ENCODE measurements at regions not wholly inside any gene's neighbourhood (a gene's known extent, or its start where the extent isn't known, plus 50 kb on each side); places are given as distances from the start of the nearest gene placed in this dataset.
"Not testable (repeated sequence)": the region's sequence is repeated elsewhere in the genome, so short reads cannot be mapped to it uniquely, and the experiment has no call there.

GRCh38 chr1:60692031-60692430 lies 390.3 kb upstream of the NFIA start:
- peaks cover 0 to 17% (median 2%) of the 10 kb centered on the region in 5 experiments for H3K9me3 ChIP-seq (ENCODE audit: control extremely low read depth in 1 of 5, control insufficient read depth in 4 of 5, insufficient read depth in 2 of 5, low read depth in 1 of 5, low read length in 4 of 5)
- POLR2A ChIA-PET, result no interaction called here
- DNase-seq, result no peak
- H3K27me3 ChIP-seq (replicated peaks in 2 of 5; ENCODE audit: control insufficient read depth in 4 of 5, insufficient read depth in 5 of 5, low read length in 4 of 5), result no peaks in the 10 kb centered on the region
- no peaks in the 10 kb centered on the region for H3K4me1 ChIP-seq (ENCODE audit: control extremely low read depth in 1 of 4, control insufficient read depth in 4 of 4, insufficient read depth in 4 of 4, low read length in 3 of 4)
- no peak overlapping the region for H3K27ac ChIP-seq (ENCODE audit: insufficient read depth in 1 of 2, low read depth in 1 of 2, low read length in 2 of 2, poor library complexity in 1 of 2, severe bottlenecking in 2 of 2)
- H3K4me3 ChIP-seq (ENCODE audit: control insufficient read depth in 1 of 7, extremely low read depth in 1 of 7, insufficient read depth in 4 of 7, low read depth in 2 of 7, low read length in 6 of 7), result no peak overlapping the region
- no peaks in the 10 kb centered on the region for H3K36me3 ChIP-seq (ENCODE audit: control insufficient read depth in 4 of 4, insufficient read depth in 4 of 4, low read length in 3 of 4)
- CTCF ChIA-PET, result no interaction called here

- H3K27ac ChIP-seq (ENCODE audit: insufficient read depth in 1 of 2, low read depth in 1 of 2, low read length in 2 of 2, poor library complexity in 1 of 2, severe bottlenecking in 2 of 2); H3K27me3 ChIP-seq (replicated peaks in 2 of 5; ENCODE audit: control insufficient read depth in 4 of 5, insufficient read depth in 5 of 5, low read length in 4 of 5); H3K4me3 ChIP-seq (ENCODE audit: control insufficient read depth in 1 of 7, extremely low read depth in 1 of 7, insufficient read depth in 4 of 7, low read depth in 2 of 7, low read length in 6 of 7); H3K36me3 ChIP-seq (ENCODE audit: control insufficient read depth in 4 of 4, insufficient read depth in 4 of 4, low read length in 3 of 4); CTCF ChIA-PET; H3K4me1 ChIP-seq (ENCODE audit: control extremely low read depth in 1 of 4, control insufficient read depth in 4 of 4, insufficient read depth in 4 of 4, low read length in 3 of 4): not testable (repeated sequence)
- POLR2A ChIA-PET, result interaction anchor here (0.5 kb wide), 1 partner anchor 27 kb away, joined by 3 read pairs; no protein-coding TSS in a partner anchor
- peak; percentile 17 to 69 (median 39) for DNase-seq
- no CpG with 5 or more reads among the region's 2 CpGs for WGBS (ENCODE audit: insufficient coverage)
- peaks cover 0 to 10% (median 2%) of the 10 kb centered on the region in 5 experiments for H3K9me3 ChIP-seq (ENCODE audit: control extremely low read depth in 1 of 5, control insufficient read depth in 4 of 5, insufficient read depth in 2 of 5, low read depth in 1 of 5, low read length in 4 of 5)
Measured at GRCh38 chr1:60688221-60688620, 394.1 kb upstream of the NFIA start.

GRCh38 chr1:60681095-60681860 lies 401.1 kb upstream of the NFIA start:
- WGBS (ENCODE audit: insufficient coverage), result 65% methylated on average over 2 of the region's 2 CpGs
- Histone ChIP-seq H3K4me1 (ENCODE audit: control extremely low read depth in 1 of 4, control insufficient read depth in 4 of 4, insufficient read depth in 4 of 4, low read length in 3 of 4) (no peaks in the 10 kb centered on the region), H3K36me3 (ENCODE audit: control insufficient read depth in 4 of 4, insufficient read depth in 4 of 4, low read length in 3 of 4) (no peaks in the 10 kb centered on the region), H3K27me3 (replicated peaks in 2 of 5; ENCODE audit: control insufficient read depth in 4 of 5, insufficient read depth in 5 of 5, low read length in 4 of 5) (no peaks in the 10 kb centered on the region), H3K4me3 (ENCODE audit: control insufficient read depth in 1 of 7, extremely low read depth in 1 of 7, insufficient read depth in 4 of 7, low read depth in 2 of 7, low read length in 6 of 7) (no peak overlapping the region), H3K9me3 (ENCODE audit: control extremely low read depth in 1 of 5, control insufficient read depth in 4 of 5, insufficient read depth in 2 of 5, low read depth in 1 of 5, low read length in 4 of 5) (no peaks in the 10 kb centered on the region), H3K27ac (ENCODE audit: insufficient read depth in 1 of 2, low read depth in 1 of 2, low read length in 2 of 2, poor library complexity in 1 of 2, severe bottlenecking in 2 of 2) (no peak overlapping the region)
- DNase-seq, result peak in 2 of 3 donors; percentile 4 to 25
- ChIA-PET POLR2A (no interaction called here), CTCF (no interaction called here)

GRCh38 chr1:60679524-60680375 lies 402.6 kb upstream of the NFIA start:
- ChIA-PET POLR2A (no interaction called here), CTCF (no interaction called here)
- DNase-seq, result no peak
- Histone ChIP-seq H3K4me1 (ENCODE audit: control extremely low read depth in 1 of 4, control insufficient read depth in 4 of 4, insufficient read depth in 4 of 4, low read length in 3 of 4) (no peaks in the 10 kb centered on the region), H3K36me3 (ENCODE audit: control insufficient read depth in 4 of 4, insufficient read depth in 4 of 4, low read length in 3 of 4) (no peaks in the 10 kb centered on the region), H3K4me3 (ENCODE audit: control insufficient read depth in 1 of 7, extremely low read depth in 1 of 7, insufficient read depth in 4 of 7, low read depth in 2 of 7, low read length in 6 of 7) (no peak overlapping the region), H3K9me3 (ENCODE audit: control extremely low read depth in 1 of 5, control insufficient read depth in 4 of 5, insufficient read depth in 2 of 5, low read depth in 1 of 5, low read length in 4 of 5) (no peaks in the 10 kb centered on the region), H3K27ac (ENCODE audit: insufficient read depth in 1 of 2, low read depth in 1 of 2, low read length in 2 of 2, poor library complexity in 1 of 2, severe bottlenecking in 2 of 2) (no peak overlapping the region), H3K27me3 (replicated peaks in 2 of 5; ENCODE audit: control insufficient read depth in 4 of 5, insufficient read depth in 5 of 5, low read length in 4 of 5) (no peaks in the 10 kb centered on the region)
- 88% methylated on average over 6 of the region's 7 CpGs for WGBS (ENCODE audit: insufficient coverage)

GRCh38 chr1:60678802-60679201 lies 403.6 kb upstream of the NFIA start:
- Histone ChIP-seq H3K27me3 (replicated peaks in 2 of 5; ENCODE audit: control insufficient read depth in 4 of 5, insufficient read depth in 5 of 5, low read length in 4 of 5) (no peaks in the 10 kb centered on the region), H3K27ac (ENCODE audit: insufficient read depth in 1 of 2, low read depth in 1 of 2, low read length in 2 of 2, poor library complexity in 1 of 2, severe bottlenecking in 2 of 2) (no peak overlapping the region), H3K9me3 (ENCODE audit: control extremely low read depth in 1 of 5, control insufficient read depth in 4 of 5, insufficient read depth in 2 of 5, low read depth in 1 of 5, low read length in 4 of 5) (no peaks in the 10 kb centered on the region), H3K4me1 (ENCODE audit: control extremely low read depth in 1 of 4, control insufficient read depth in 4 of 4, insufficient read depth in 4 of 4, low read length in 3 of 4) (no peaks in the 10 kb centered on the region), H3K36me3 (ENCODE audit: control insufficient read depth in 4 of 4, insufficient read depth in 4 of 4, low read length in 3 of 4) (no peaks in the 10 kb centered on the region), H3K4me3 (ENCODE audit: control insufficient read depth in 1 of 7, extremely low read depth in 1 of 7, insufficient read depth in 4 of 7, low read depth in 2 of 7, low read length in 6 of 7) (no peak overlapping the region)
- DNase-seq, result no peak
- WGBS (ENCODE audit: insufficient coverage), result 86% methylated on average over 1 of the region's 2 CpGs
- ChIA-PET POLR2A (no interaction called here), CTCF (interaction anchor here (1.0 kb wide), 1 partner anchor 17 kb away, joined by 3 read pairs; no protein-coding TSS in a partner anchor)

GRCh38 chr1:60678391-60678790 lies 404.0 kb upstream of the NFIA start:
- WGBS (ENCODE audit: insufficient coverage), result 36% methylated on average over 3 of the region's 3 CpGs
- Histone ChIP-seq H3K27ac (ENCODE audit: insufficient read depth in 1 of 2, low read depth in 1 of 2, low read length in 2 of 2, poor library complexity in 1 of 2, severe bottlenecking in 2 of 2) (no peak overlapping the region), H3K27me3 (replicated peaks in 2 of 5; ENCODE audit: control insufficient read depth in 4 of 5, insufficient read depth in 5 of 5, low read length in 4 of 5) (no peaks in the 10 kb centered on the region), H3K9me3 (ENCODE audit: control extremely low read depth in 1 of 5, control insufficient read depth in 4 of 5, insufficient read depth in 2 of 5, low read depth in 1 of 5, low read length in 4 of 5) (no peaks in the 10 kb centered on the region), H3K4me3 (ENCODE audit: control insufficient read depth in 1 of 7, extremely low read depth in 1 of 7, insufficient read depth in 4 of 7, low read depth in 2 of 7, low read length in 6 of 7) (no peak overlapping the region), H3K36me3 (ENCODE audit: control insufficient read depth in 4 of 4, insufficient read depth in 4 of 4, low read length in 3 of 4) (no peaks in the 10 kb centered on the region), H3K4me1 (ENCODE audit: control extremely low read depth in 1 of 4, control insufficient read depth in 4 of 4, insufficient read depth in 4 of 4, low read length in 3 of 4) (no peaks in the 10 kb centered on the region)
- DNase-seq, result peak in 2 of 3 donors; percentile 11 to 34
- ChIA-PET CTCF (interaction anchor here (1.0 kb wide), 1 partner anchor 17 kb away, joined by 3 read pairs; no protein-coding TSS in a partner anchor), POLR2A (no interaction called here)

- no peak for DNase-seq
- POLR2A ChIA-PET, result no interaction called here
- CTCF ChIA-PET, result interaction anchor here (0.5 to 0.6 kb wide), 2 partner anchors 561 to 980 kb away, joined by 3 read pairs; no protein-coding TSS in a partner anchor
- Histone ChIP-seq H3K4me3 (ENCODE audit: control insufficient read depth in 1 of 7, extremely low read depth in 1 of 7, insufficient read depth in 4 of 7, low read depth in 2 of 7, low read length in 6 of 7) (no peak overlapping the region), H3K27me3 (replicated peaks in 2 of 5; ENCODE audit: control insufficient read depth in 4 of 5, insufficient read depth in 5 of 5, low read length in 4 of 5) (no peaks in the 10 kb centered on the region), H3K27ac (ENCODE audit: insufficient read depth in 1 of 2, low read depth in 1 of 2, low read length in 2 of 2, poor library complexity in 1 of 2, severe bottlenecking in 2 of 2) (no peak overlapping the region), H3K9me3 (ENCODE audit: control extremely low read depth in 1 of 5, control insufficient read depth in 4 of 5, insufficient read depth in 2 of 5, low read depth in 1 of 5, low read length in 4 of 5) (peaks cover 0 to 4% (median 0%) of the 10 kb centered on the region in 5 experiments), H3K36me3 (ENCODE audit: control insufficient read depth in 4 of 4, insufficient read depth in 4 of 4, low read length in 3 of 4) (no peaks in the 10 kb centered on the region), H3K4me1 (ENCODE audit: control extremely low read depth in 1 of 4, control insufficient read depth in 4 of 4, insufficient read depth in 4 of 4, low read length in 3 of 4) (no peaks in the 10 kb centered on the region)
- WGBS (ENCODE audit: insufficient coverage), result no CpG with 5 or more reads among the region's 2 CpGs
Measured at GRCh38 chr1:60672449-60672848, 409.9 kb upstream of the NFIA start.
